ENCODE measurements at regions not wholly inside any gene's neighbourhood (a gene's known extent, or its start where the extent isn't known, plus 50 kb on each side); places are given as distances from the start of the nearest gene placed in this dataset.
A peak's percentile ranks its signal among the peaks of the same experiment; 100 is the strongest.
"Not testable (repeated sequence)": the region's sequence is repeated elsewhere in the genome, so short reads cannot be mapped to it uniquely, and the experiment has no call there.

GRCh38 chrX:86887341-86887740, 630.3 kb upstream of the KLHL4 start:
- DNase-seq (ENCODE audit: low spot score): no peak

- no peak for DNase-seq (ENCODE audit: low spot score)
These were observed 607.6 kb upstream of the KLHL4 start for GRCh38 chrX:86910027-86910426.

- no peak for DNase-seq (ENCODE audit: low spot score)
These were observed 606.8 kb upstream of the KLHL4 start for GRCh38 chrX:86910602-86911311.

GRCh38 chrX:86914569-86914968, 603.0 kb upstream of the KLHL4 start:
- no peak for DNase-seq (ENCODE audit: low spot score)

- DNase-seq (ENCODE audit: low spot score): no peak
These were observed 599.6 kb upstream of the KLHL4 start for GRCh38 chrX:86917959-86918358.

- no peak for DNase-seq (ENCODE audit: low spot score)
These were observed 587.2 kb upstream of the KLHL4 start for GRCh38 chrX:86930419-86930818.

- no peak for DNase-seq (ENCODE audit: low spot score)
These were observed 581.6 kb upstream of the KLHL4 start for GRCh38 chrX:86935988-86936387.

GRCh38 chrX:86946569-86946968, 571.0 kb upstream of the KLHL4 start:
- peak; percentile 38 for DNase-seq (ENCODE audit: low spot score)

- DNase-seq (ENCODE audit: low spot score): no peak
These were observed 553.3 kb upstream of the KLHL4 start for GRCh38 chrX:86964321-86964720.

GRCh38 chrX:86981326-86981879, 536.2 kb upstream of the KLHL4 start:
- DNase-seq (ENCODE audit: low spot score): no peak

- DNase-seq (ENCODE audit: low spot score): not testable (repeated sequence)
These were observed 530.3 kb upstream of the KLHL4 start for GRCh38 chrX:86987351-86987750.

- DNase-seq (ENCODE audit: low spot score): no peak
These were observed 514.6 kb upstream of the KLHL4 start for GRCh38 chrX:87003031-87003430.

- DNase-seq (ENCODE audit: low spot score): no peak
These were observed 512.4 kb upstream of the KLHL4 start for GRCh38 chrX:87005183-87005582.

- DNase-seq (ENCODE audit: low spot score): no peak
These were observed 511.7 kb upstream of the KLHL4 start for GRCh38 chrX:87005885-87006284.

- DNase-seq (ENCODE audit: low spot score): no peak
These were observed 511.0 kb upstream of the KLHL4 start for GRCh38 chrX:87006561-87006960.

- DNase-seq (ENCODE audit: low spot score): no peak
These were observed 500.4 kb upstream of the KLHL4 start for GRCh38 chrX:87017210-87017609.

- DNase-seq (ENCODE audit: low spot score): not testable (repeated sequence)
These were observed 484.5 kb upstream of the KLHL4 start for GRCh38 chrX:87033115-87033514.

GRCh38 chrX:87045352-87045751, 472.2 kb upstream of the KLHL4 start:
- no peak for DNase-seq (ENCODE audit: low spot score)

GRCh38 chrX:87049567-87049966, 468.0 kb upstream of the KLHL4 start:
- DNase-seq (ENCODE audit: low spot score): no peak

- DNase-seq (ENCODE audit: low spot score): no peak
These were observed 454.0 kb upstream of the KLHL4 start for GRCh38 chrX:87063642-87064041.

GRCh38 chrX:87064502-87064901, 453.1 kb upstream of the KLHL4 start:
- DNase-seq (ENCODE audit: low spot score): no peak

GRCh38 chrX:87067795-87068369, 449.7 kb upstream of the KLHL4 start:
- DNase-seq (ENCODE audit: low spot score): no peak

GRCh38 chrX:87078231-87078630, 439.4 kb upstream of the KLHL4 start:
- no peak for DNase-seq (ENCODE audit: low spot score)

- no peak for DNase-seq (ENCODE audit: low spot score)
These were observed 419.1 kb upstream of the KLHL4 start for GRCh38 chrX:87098477-87098876.

All from pons (tissue), 1 donor.